OCI-LY1 (cell line): ENCODE measurements at regions not wholly inside any gene's neighbourhood (a gene's known extent, or its start where the extent isn't known, plus 50 kb on each side); places are given as distances from the start of the nearest gene placed in this dataset.

Experiments used
- H2AFZ ChIP-seq: fragments of 200-600 bp; sonication (generic), shearing (Covaris generic); 2 replicates; pipeline ENCODE4 v1.6.0; 2014; ENCODE audit warnings: antibody characterized with exemption, mild to moderate bottlenecking, low read length
- H3F3A ChIP-seq: fragments of 200-600 bp; sonication (generic), shearing (Covaris generic); 2 replicates; pipeline ENCODE4 v1.6.0; 2014; ENCODE audit warnings: mild to moderate bottlenecking, antibody characterized with exemption, low read length, moderate library complexity; ENCODE audit not compliant: insufficient read depth
- H3K27ac ChIP-seq: fragments of 200-600 bp; sonication (generic); 2 replicates; pipeline ENCODE4 v1.5.1; 2014; ENCODE audit warnings: low read length, mixed run types, mild to moderate bottlenecking, low read depth; ENCODE audit not compliant: poor library complexity, severe bottlenecking
- H3K27me3 ChIP-seq: fragments of 200-600 bp; sonication (generic); 2 replicates; pipeline ENCODE4 v1.6.0; 2014; ENCODE audit warnings: antibody characterized with exemption, mild to moderate bottlenecking, low read length, moderate library complexity; ENCODE audit not compliant: insufficient read depth
- H3K36me3 ChIP-seq: fragments of 200-600 bp; sonication (generic); 2 replicates; pipeline ENCODE4 v1.6.1; 2014; ENCODE audit warnings: mild to moderate bottlenecking, antibody characterized with exemption, low read length, moderate library complexity, mixed read lengths; ENCODE audit not compliant: insufficient read depth
- H3K4me1 ChIP-seq: fragments of 200-600 bp; sonication (generic); 2 replicates; pipeline ENCODE4 v1.5.1; 2014; ENCODE audit warnings: mild to moderate bottlenecking, low read length, moderate library complexity; ENCODE audit not compliant: insufficient read depth, severe bottlenecking
- H3K4me2 ChIP-seq: fragments of 200-600 bp; sonication (generic), shearing (Covaris generic); 2 replicates; pipeline ENCODE4 v1.6.1; 2014; ENCODE audit warnings: low read length
- H3K4me3 ChIP-seq: fragments of 200-600 bp; sonication (generic); 2 replicates; pipeline ENCODE4 v1.5.1; 2014; ENCODE audit warnings: low read length, low read depth, mild to moderate bottlenecking, mixed read lengths; ENCODE audit not compliant: poor library complexity, severe bottlenecking
- H3K79me2 ChIP-seq: fragments of 200-600 bp; shearing (Covaris generic); 2 replicates; pipeline ENCODE4 v1.6.1; 2016; ENCODE audit warnings: mixed run types, low read length, mixed read lengths; ENCODE audit not compliant: insufficient read depth
- H3K9ac ChIP-seq: fragments of 200-600 bp; sonication (generic), shearing (Covaris generic); 2 replicates; pipeline ENCODE4 v1.6.1; 2014; ENCODE audit warnings: mild to moderate bottlenecking, low read length, mixed read lengths
- H3K9me2 ChIP-seq: fragments of 200-600 bp; sonication (generic), shearing (Covaris generic); 2 replicates; pipeline ENCODE4 v1.6.1; 2014; ENCODE audit warnings: low read depth, mild to moderate bottlenecking, low read length, mixed read lengths
- H3K9me3 ChIP-seq: fragments of 200-600 bp; shearing (Covaris generic); 2 replicates; pipeline ENCODE4 v1.6.1; 2014; ENCODE audit warnings: low read length, mixed read lengths
- H4K20me1 ChIP-seq: fragments of 200-600 bp; sonication (generic), shearing (Covaris generic); 2 replicates; pipeline ENCODE4 v1.6.0; 2016; ENCODE audit warnings: mild to moderate bottlenecking, low read length; ENCODE audit not compliant: insufficient read depth
- EZH2 ChIP-seq: fragments of 200-600 bp; sonication (generic), shearing (Covaris generic); IDR thresholded peaks from 2 replicates; pipeline ENCODE4 v1.8.0; 2017; ENCODE audit warnings: borderline replicate concordance, mixed run types, mild to moderate bottlenecking, antibody characterized with exemption, low read length, moderate library complexity, mixed read lengths
- TF ChIP-seq, protein P1 (sequence below): fragments of 200-600 bp; sonication (generic), shearing (Covaris generic); IDR thresholded peaks from 2 replicates; pipeline ENCODE4 v1.5.1; 2017; ENCODE audit warnings: mild to moderate bottlenecking, antibody characterized with exemption, low read length, moderate library complexity, mixed read lengths

DNA sequence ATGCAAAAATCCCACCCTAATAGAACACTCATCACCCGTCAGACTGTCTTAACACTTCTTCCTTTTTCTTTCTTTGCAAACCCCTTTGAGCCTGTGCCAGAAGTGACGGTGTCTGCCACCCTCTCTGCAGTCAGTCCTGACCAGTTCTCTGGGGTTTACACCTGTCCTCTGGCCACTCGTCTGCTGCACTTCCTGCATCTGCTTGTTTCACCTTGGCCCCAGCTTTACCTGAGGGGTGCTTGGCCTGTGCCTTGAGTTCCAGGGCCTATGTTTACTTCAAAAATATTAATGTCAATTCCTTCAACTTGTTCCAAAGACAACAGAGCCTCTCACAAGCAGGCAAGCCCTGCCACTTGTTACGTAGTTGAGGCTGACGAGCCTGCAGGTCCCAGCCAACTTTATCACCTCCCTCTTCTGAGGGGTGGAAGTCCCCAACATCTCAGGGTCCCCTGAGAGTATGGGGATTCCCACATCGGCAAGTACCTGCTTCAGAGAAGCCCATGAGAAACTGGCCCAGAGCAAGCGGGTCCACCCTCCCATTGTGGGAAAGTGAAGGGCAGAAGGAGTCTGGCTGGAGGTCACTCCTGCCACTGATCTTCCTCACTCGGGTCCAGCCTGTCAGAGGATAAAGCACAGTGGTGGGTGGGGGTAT lies 205.4 kb downstream of the DAD1 start:
- Histone ChIP-seq H3K27me3 (no peaks in the 10 kb centered on the region), H3K79me2 (no peaks in the 10 kb centered on the region), H3F3A (no peaks in the 10 kb centered on the region), H3K9me2 (no peaks in the 10 kb centered on the region), H4K20me1 (no peaks in the 10 kb centered on the region), H3K36me3 (no peaks in the 10 kb centered on the region), H3K9ac (peak overlapping the region; percentile 11; the same call in 1 of the 2 replicates), H3K4me1 (peaks cover 58% of the 10 kb centered on the region), H3K4me3 (no peak overlapping the region), H2AFZ (peak overlapping the region; percentile 51; the same call in 1 of the 2 replicates), H3K4me2 (peak overlapping the region; percentile 20; the same call in 1 of the 2 replicates), H3K27ac (peak overlapping the region; percentile 54), H3K9me3 (no peaks in the 10 kb centered on the region)
- no peak for TF ChIP-seq EZH2
- TF ChIP-seq, protein P1, sequence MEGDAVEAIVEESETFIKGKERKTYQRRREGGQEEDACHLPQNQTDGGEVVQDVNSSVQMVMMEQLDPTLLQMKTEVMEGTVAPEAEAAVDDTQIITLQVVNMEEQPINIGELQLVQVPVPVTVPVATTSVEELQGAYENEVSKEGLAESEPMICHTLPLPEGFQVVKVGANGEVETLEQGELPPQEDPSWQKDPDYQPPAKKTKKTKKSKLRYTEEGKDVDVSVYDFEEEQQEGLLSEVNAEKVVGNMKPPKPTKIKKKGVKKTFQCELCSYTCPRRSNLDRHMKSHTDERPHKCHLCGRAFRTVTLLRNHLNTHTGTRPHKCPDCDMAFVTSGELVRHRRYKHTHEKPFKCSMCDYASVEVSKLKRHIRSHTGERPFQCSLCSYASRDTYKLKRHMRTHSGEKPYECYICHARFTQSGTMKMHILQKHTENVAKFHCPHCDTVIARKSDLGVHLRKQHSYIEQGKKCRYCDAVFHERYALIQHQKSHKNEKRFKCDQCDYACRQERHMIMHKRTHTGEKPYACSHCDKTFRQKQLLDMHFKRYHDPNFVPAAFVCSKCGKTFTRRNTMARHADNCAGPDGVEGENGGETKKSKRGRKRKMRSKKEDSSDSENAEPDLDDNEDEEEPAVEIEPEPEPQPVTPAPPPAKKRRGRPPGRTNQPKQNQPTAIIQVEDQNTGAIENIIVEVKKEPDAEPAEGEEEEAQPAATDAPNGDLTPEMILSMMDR, result no peak

DNA sequence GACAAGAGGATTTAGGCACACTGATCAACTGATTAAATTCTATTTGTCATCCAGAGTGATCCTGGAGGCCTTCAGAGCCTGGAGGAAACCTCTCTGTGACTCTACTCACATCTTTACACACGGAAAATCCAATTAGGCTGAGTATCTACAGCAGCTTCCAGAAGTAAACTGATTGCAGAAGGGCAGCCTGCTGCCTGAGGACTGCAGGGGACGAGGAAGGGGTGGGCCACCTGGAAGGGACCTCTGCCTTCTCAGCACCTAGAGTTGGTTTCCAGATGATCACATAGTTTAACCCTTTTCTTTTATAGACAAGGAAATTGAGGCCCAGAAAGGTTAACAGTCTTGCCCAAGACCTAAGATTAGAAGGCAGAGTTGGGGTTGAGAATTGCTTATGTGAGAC lies 206.1 kb downstream of the DAD1 start:
- H4K20me1 ChIP-seq, result no peaks in the 10 kb centered on the region
- peaks cover 53% of the 10 kb centered on the region for H3K4me1 ChIP-seq
- H3F3A ChIP-seq, result no peaks in the 10 kb centered on the region
- H3K4me3 ChIP-seq, result no peak overlapping the region
- H3K79me2 ChIP-seq, result no peaks in the 10 kb centered on the region
- H3K36me3 ChIP-seq, result no peaks in the 10 kb centered on the region
- no peaks in the 10 kb centered on the region for H3K27me3 ChIP-seq
- H2AFZ ChIP-seq, result peak overlapping the region; percentile 51; the same call in 1 of the 2 replicates
- peak overlapping the region; percentile 54 for H3K27ac ChIP-seq
- H3K9me3 ChIP-seq, result no peaks in the 10 kb centered on the region
- TF ChIP-seq, protein P1, result no peak
- TF ChIP-seq EZH2, result no peak
- H3K4me2 ChIP-seq, result peak overlapping the region; percentile 20; the same call in 1 of the 2 replicates
- H3K9ac ChIP-seq, result no peak overlapping the region; the same call in 1 of the 2 replicates
- H3K9me2 ChIP-seq, result no peaks in the 10 kb centered on the region

DNA sequence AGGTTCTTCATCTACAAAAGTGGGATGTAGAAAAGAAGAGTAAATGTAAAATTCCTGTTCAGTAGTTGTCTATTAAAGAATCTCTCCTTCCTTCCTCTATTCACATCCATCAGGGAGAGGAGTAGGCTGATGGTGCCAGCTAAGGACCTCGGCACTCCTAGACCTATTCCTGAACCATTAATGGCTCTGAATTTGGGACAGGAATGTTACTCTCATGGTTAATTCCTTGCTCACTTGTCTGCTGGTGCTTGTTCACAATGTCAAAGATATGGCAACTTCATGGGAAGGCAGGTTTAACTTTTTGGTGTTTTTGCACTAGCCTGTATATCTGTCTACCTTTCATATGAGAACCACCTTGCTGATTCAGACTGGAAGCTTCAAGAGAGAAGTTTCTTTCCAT lies 206.6 kb downstream of the DAD1 start:
- no peak overlapping the region for H3K4me2 ChIP-seq
- H2AFZ ChIP-seq, result no peak overlapping the region
- TF ChIP-seq, protein P1, result no peak
- TF ChIP-seq EZH2, result no peak

More for the DNA sequence above, 206.6 kb downstream of the DAD1 start:
- Histone ChIP-seq H3K9ac (no peak overlapping the region), H3F3A (no peaks in the 10 kb centered on the region), H3K4me3 (no peak overlapping the region), H3K27me3 (no peaks in the 10 kb centered on the region), H3K27ac (no peak overlapping the region), H3K79me2 (no peaks in the 10 kb centered on the region), H3K9me3 (no peaks in the 10 kb centered on the region), H4K20me1 (no peaks in the 10 kb centered on the region), H3K36me3 (no peaks in the 10 kb centered on the region), H3K9me2 (no peaks in the 10 kb centered on the region), H3K4me1 (peaks cover 47% of the 10 kb centered on the region)
